Tibial artery (tissue), 4 donors: ENCODE measurements at regions not wholly inside any gene's neighbourhood (a gene's known extent, or its start where the extent isn't known, plus 50 kb on each side); places are given as distances from the start of the nearest gene placed in this dataset.

Source experiments
- DNase-seq, 2 donors: peaks; one replicate each; pipeline ENCODE4 v3.0.0-alpha.2; 2019
- H3K27ac ChIP-seq, 2 donors: fragments of 200-600 bp; sonication (generic) in 1 of 2; 1 replicate in 1 of 2; 2 replicates in 1 of 2; pipeline ENCODE4 v1.5.1; 2018 to 2019; ENCODE audit warnings: mild to moderate bottlenecking in 1 of 2
- H3K27me3 ChIP-seq, 2 donors: fragments of 200-600 bp; sonication (generic) in 1 of 2; one replicate each; pipeline versions ENCODE4 v1.5.1 to v1.6.0; 2016 to 2019
- H3K36me3 ChIP-seq, 3 donors: fragments of 200-600 bp; sonication (generic) in 2 of 3; one replicate each; pipeline ENCODE4 v1.5.1; 2016 to 2019; ENCODE audit warnings: mild to moderate bottlenecking in 2 of 3
- H3K4me1 ChIP-seq, 4 donors: fragments of 200-600 bp; sonication (generic) in 2 of 4; 1 replicate in 3 of 4; 2 replicates in 1 of 4; pipeline ENCODE4 v1.5.1; 2016 to 2019
- H3K4me3 ChIP-seq, 2 donors: fragments of 200-600 bp; sonication (generic) in 1 of 2; 1 replicate in 1 of 2; 2 replicates in 1 of 2; pipeline ENCODE4 v1.5.1; 2018 to 2019; ENCODE audit warnings: mild to moderate bottlenecking in 2 of 2
- H3K9me3 ChIP-seq, 3 donors: fragments of 200-600 bp; sonication (generic) in 1 of 3; one replicate each; pipeline ENCODE4 v1.5.1; 2016 to 2019
- intact Hi-C: fragments of 100-400 bp; cut with DNase I; formaldehyde crosslinking; loops from one replicate; pipeline ENCODE4 v1.15.0; 2023; ENCODE audit warnings: low total_unique reads
- TF ChIP-seq, protein P1 (sequence below), 2 experiments: fragments of 200-600 bp in 1 of 2; fragments of 450-650 bp in 1 of 2; IDR thresholded peaks; one replicate each; pipeline ENCODE4 v1.5.1; 2017 to 2019; ENCODE audit warnings: antibody characterized with exemption in 2 of 2, mild to moderate bottlenecking in 1 of 2, moderate library complexity in 1 of 2

GRCh38 chr11:110833033-110833484 is 120.8 kb upstream of the ARHGAP20 start:
- no peaks in the 10 kb centered on the region for H3K36me3 ChIP-seq
- H3K4me1 ChIP-seq = no peaks in the 10 kb centered on the region
- H3K9me3 ChIP-seq = no peaks in the 10 kb centered on the region
- H3K27me3 ChIP-seq = no peaks in the 10 kb centered on the region
- DNase-seq = no peak
- no peak overlapping the region for H3K27ac ChIP-seq
- no peak overlapping the region for H3K4me3 ChIP-seq
- intact Hi-C loops = no loop called here
- TF ChIP-seq, protein P1, sequence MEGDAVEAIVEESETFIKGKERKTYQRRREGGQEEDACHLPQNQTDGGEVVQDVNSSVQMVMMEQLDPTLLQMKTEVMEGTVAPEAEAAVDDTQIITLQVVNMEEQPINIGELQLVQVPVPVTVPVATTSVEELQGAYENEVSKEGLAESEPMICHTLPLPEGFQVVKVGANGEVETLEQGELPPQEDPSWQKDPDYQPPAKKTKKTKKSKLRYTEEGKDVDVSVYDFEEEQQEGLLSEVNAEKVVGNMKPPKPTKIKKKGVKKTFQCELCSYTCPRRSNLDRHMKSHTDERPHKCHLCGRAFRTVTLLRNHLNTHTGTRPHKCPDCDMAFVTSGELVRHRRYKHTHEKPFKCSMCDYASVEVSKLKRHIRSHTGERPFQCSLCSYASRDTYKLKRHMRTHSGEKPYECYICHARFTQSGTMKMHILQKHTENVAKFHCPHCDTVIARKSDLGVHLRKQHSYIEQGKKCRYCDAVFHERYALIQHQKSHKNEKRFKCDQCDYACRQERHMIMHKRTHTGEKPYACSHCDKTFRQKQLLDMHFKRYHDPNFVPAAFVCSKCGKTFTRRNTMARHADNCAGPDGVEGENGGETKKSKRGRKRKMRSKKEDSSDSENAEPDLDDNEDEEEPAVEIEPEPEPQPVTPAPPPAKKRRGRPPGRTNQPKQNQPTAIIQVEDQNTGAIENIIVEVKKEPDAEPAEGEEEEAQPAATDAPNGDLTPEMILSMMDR (IDR thresholded peaks at IDR 0.05) = no peak

DNA sequence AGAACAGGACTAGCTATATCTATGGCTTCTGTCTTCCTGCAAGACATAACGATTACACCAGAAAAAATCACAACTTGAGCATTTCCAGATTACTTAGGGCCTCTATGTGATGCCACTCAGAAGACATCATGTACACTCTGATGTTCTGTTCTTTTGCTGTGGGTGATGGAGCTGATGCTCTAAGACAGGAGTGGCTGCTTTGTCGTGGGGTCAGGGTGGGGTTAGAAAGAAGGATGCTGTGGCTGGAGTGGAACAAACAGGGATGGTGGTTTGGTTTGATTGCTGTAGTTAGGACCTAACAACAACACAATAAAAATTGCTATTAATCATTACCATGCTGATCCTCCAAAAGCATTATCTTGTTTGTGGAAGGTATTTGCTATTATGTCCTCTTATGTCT is 120.3 kb upstream of the ARHGAP20 start:
- no peaks in the 10 kb centered on the region for H3K27me3 ChIP-seq
- no peak overlapping the region for H3K4me3 ChIP-seq
- H3K36me3 ChIP-seq = no peaks in the 10 kb centered on the region
- DNase-seq = no peak
- no peaks in the 10 kb centered on the region for H3K9me3 ChIP-seq
- no peaks in the 10 kb centered on the region for H3K4me1 ChIP-seq
- H3K27ac ChIP-seq = no peak overlapping the region
- TF ChIP-seq, protein P1 (IDR thresholded peaks at IDR 0.05) = no peak
- intact Hi-C loops = no loop called here

DNA sequence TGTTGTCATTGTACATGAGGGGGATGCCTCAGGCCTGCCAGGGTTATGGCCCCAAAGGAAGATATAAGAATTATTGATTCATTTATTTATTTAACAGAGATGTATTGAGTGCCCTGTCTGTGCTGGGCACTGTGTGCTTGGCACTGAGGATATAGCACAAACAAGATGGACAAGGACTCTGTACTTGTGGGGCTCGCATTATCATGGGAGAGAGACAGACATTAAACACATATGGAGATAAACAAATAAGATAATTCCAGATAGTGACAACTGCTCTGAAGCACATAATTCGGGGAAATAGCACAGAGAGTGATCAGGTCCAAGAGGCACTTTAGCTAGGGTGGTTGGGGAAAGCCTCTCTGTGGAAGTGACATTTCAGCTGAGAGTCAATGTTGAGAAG is 119.8 kb upstream of the ARHGAP20 start:
- H3K9me3 ChIP-seq = no peaks in the 10 kb centered on the region
- no peak for DNase-seq
- TF ChIP-seq, protein P1 (IDR thresholded peaks at IDR 0.05) = no peak
- no peaks in the 10 kb centered on the region for H3K4me1 ChIP-seq
- H3K27ac ChIP-seq = no peak overlapping the region
- no peaks in the 10 kb centered on the region for H3K27me3 ChIP-seq
- H3K36me3 ChIP-seq = no peaks in the 10 kb centered on the region
- intact Hi-C loops = no loop called here
- H3K4me3 ChIP-seq = no peak overlapping the region

DNA sequence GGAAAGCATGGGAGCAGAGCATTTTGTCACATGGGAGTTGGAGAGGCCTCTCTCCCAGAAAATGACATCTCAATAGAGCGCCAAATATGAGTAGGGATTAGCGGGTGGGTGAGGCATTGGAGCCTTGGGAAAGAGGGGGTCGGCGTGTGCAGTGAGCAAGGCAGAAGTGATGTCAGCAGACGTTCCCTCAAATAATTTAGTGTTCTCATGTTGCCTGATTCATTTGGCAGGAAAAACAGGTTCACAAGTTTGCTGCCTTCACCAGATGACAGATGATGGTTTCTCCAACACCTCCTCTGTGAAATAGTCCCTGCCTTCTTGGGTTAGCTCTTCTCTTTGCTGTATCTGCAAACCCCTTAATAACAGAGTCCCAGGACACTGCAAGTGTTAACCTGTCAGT is 118.5 kb upstream of the ARHGAP20 start:
- H3K36me3 ChIP-seq = no peaks in the 10 kb centered on the region
- intact Hi-C loops = no loop called here
- H3K4me1 ChIP-seq = no peaks in the 10 kb centered on the region
- H3K27ac ChIP-seq = no peak overlapping the region
- no peak overlapping the region for H3K4me3 ChIP-seq
- no peak for DNase-seq
- H3K27me3 ChIP-seq = no peaks in the 10 kb centered on the region
- H3K9me3 ChIP-seq = no peaks in the 10 kb centered on the region
- TF ChIP-seq, protein P1 (IDR thresholded peaks at IDR 0.05) = no peak

- intact Hi-C loops = no loop called here
- no peak overlapping the region for H3K4me3 ChIP-seq
- H3K9me3 ChIP-seq = no peaks in the 10 kb centered on the region
- no peaks in the 10 kb centered on the region for H3K27me3 ChIP-seq
- H3K36me3 ChIP-seq = no peaks in the 10 kb centered on the region
- no peak for DNase-seq
- no peak overlapping the region for H3K27ac ChIP-seq
- TF ChIP-seq, protein P1 (IDR thresholded peaks at IDR 0.05) = no peak
- no peaks in the 10 kb centered on the region for H3K4me1 ChIP-seq
Observed at GRCh38 chr11:110830344-110830743, 118.1 kb upstream of the ARHGAP20 start.

DNA sequence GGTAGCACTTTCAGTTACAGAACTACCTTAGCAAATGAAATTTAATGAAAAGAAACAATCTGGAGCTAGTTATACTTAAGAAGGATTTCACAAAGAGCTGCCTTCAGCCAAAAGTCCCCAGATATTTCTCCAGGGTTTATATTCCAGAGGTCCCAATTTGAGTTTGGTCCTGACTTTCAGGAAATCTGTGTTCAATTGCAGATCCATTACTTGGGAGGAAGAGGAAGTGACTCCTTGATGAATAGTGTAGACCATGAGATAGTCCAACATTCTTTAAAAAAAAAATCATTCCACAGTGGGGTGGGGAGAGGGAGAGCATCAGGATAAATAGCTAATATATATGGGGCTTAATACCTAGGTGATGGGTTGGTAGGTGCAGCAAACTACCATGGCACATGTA is 117.6 kb upstream of the ARHGAP20 start:
- Histone ChIP-seq H3K4me1 (no peaks in the 10 kb centered on the region), H3K4me3 (no peak overlapping the region), H3K9me3 (no peaks in the 10 kb centered on the region), H3K27me3 (no peaks in the 10 kb centered on the region), H3K27ac (no peak overlapping the region), H3K36me3 (no peaks in the 10 kb centered on the region)
- no peak for DNase-seq
- TF ChIP-seq, protein P1 (IDR thresholded peaks at IDR 0.05) = no peak
- intact Hi-C loops = no loop called here
